NCI-H524 treated with DMSO at 0.1 percent for 48 hours (cell line): ENCODE measurements at regions not wholly inside any gene's neighbourhood (a gene's known extent, or its start where the extent isn't known, plus 50 kb on each side); places are given as distances from the start of the nearest gene placed in this dataset.

Source experiments
- DNase-seq: peaks from one replicate; lab custom pipeline; 2025; lab: John Stamatoyannopoulos, UW

- no peak for DNase-seq
Observed at GRCh38 chr6:159099961-159100360, 55.2 kb upstream of the TAGAP start.

- DNase-seq: no peak
Observed at GRCh38 chr6:159099276-159099675, 54.5 kb upstream of the TAGAP start.

GRCh38 chr6:159098636-159099106, 53.9 kb upstream of the TAGAP start:
- no peak for DNase-seq

- no peak for DNase-seq
Observed at GRCh38 chr6:159097256-159097655, 52.5 kb upstream of the TAGAP start.

- DNase-seq: peak; percentile 76
Observed at GRCh38 chr6:159095616-159096015, 50.8 kb upstream of the TAGAP start.

GRCh38 chr6:159094444-159095252, 49.9 kb upstream of the TAGAP start:
- DNase-seq: peak; percentile 79
